Smooth muscle cell (in vitro differentiated cells): ENCODE measurements at regions not wholly inside any gene's neighbourhood (a gene's known extent, or its start where the extent isn't known, plus 50 kb on each side); places are given as distances from the start of the nearest gene placed in this dataset.

Experiments
- DNase-seq: peaks from one replicate; lab custom pipeline; 2025; ENCODE audit not compliant: unreplicated experiment; lab: John Stamatoyannopoulos, UW
- H2AFZ ChIP-seq: fragments of 200-600 bp; sonication (generic); 2 replicates; pipeline ENCODE4 v1.6.0; 2016; ENCODE audit warnings: antibody characterized with exemption, low read depth, mild to moderate bottlenecking
- H3F3A ChIP-seq: fragments of 200-600 bp; sonication (generic); 2 replicates; pipeline ENCODE4 v1.6.0; 2017; ENCODE audit warnings: antibody characterized with exemption, low read depth
- H3K27ac ChIP-seq: fragments of 200-600 bp; sonication (generic); 2 replicates; pipeline ENCODE4 v1.5.1; 2016; ENCODE audit warnings: low read depth, mild to moderate bottlenecking
- H3K27me3 ChIP-seq: fragments of 200-600 bp; sonication (generic); 2 replicates; pipeline ENCODE4 v1.6.1; 2016; ENCODE audit warnings: low read depth, mild to moderate bottlenecking
- H3K36me3 ChIP-seq: fragments of 200-600 bp; sonication (generic); 2 replicates; pipeline ENCODE4 v1.5.1; 2016; ENCODE audit warnings: low read depth
- H3K4me1 ChIP-seq: fragments of 200-600 bp; sonication (generic); 2 replicates; pipeline ENCODE4 v1.5.1; 2016; ENCODE audit warnings: low read depth
- H3K4me2 ChIP-seq: fragments of 200-600 bp; sonication (generic); 2 replicates; pipeline ENCODE4 v1.6.0; 2016; ENCODE audit warnings: mild to moderate bottlenecking
- H3K4me3 ChIP-seq: fragments of 200-600 bp; sonication (generic); 2 replicates; pipeline ENCODE4 v1.5.1; 2016; ENCODE audit warnings: mild to moderate bottlenecking
- H3K79me2 ChIP-seq: fragments of 200-600 bp; sonication (generic); 2 replicates; pipeline ENCODE4 v1.6.0; 2016; ENCODE audit warnings: low read depth, mild to moderate bottlenecking
- H3K9ac ChIP-seq: fragments of 200-600 bp; sonication (generic); 2 replicates; pipeline ENCODE4 v1.6.0; 2016; ENCODE audit warnings: low read depth
- H3K9me3 ChIP-seq: fragments of 200-600 bp; sonication (generic); replicated peaks from 2 replicates; pipeline ENCODE4 v1.5.1; 2016; ENCODE audit warnings: low read depth
- H4K20me1 ChIP-seq: fragments of 200-600 bp; sonication (generic); 2 replicates; pipeline ENCODE4 v1.6.0; 2016; ENCODE audit warnings: low read depth
- WGBS: methylation state at CpG from one replicate; pipeline ENCODE4 v1.1.7; 2016; ENCODE audit warnings: low lambda C conversion rate; 5-methylcytosine and 5-hydroxymethylcytosine counted together
- TF ChIP-seq, protein P1 (sequence below): fragments of 200-600 bp; sonication (generic); IDR thresholded peaks from 2 replicates; pipeline ENCODE4 v1.5.1; 2017; ENCODE audit warnings: borderline replicate concordance, mild to moderate bottlenecking, antibody characterized with exemption; ENCODE audit not compliant: insufficient read depth, poor library complexity, severe bottlenecking

DNA sequence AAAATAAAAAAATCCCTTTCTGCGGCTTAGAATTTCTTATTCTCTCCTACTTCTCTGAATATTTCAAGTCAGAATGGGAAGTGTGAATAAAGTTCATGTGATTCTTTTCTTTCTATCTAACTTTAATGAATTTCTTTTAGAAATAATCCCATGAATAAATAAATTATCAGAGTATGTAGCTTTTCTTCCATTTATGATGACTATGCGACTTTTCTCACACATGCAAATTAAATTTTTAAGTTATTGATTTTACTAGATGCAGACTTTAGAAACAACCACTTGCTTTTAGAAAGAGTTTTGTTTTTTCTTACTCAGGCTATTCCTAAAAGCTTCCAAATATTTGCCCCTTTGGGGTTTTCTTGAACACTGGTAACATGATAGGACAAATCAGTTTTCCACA is 477.7 kb upstream of the AGTR1 start:
- 94% methylated on average over 2 of the region's 2 CpGs for WGBS
- Histone ChIP-seq H3K27me3 (no peaks in the 10 kb centered on the region), H4K20me1 (no peaks in the 10 kb centered on the region), H3K79me2 (no peaks in the 10 kb centered on the region), H3K4me2 (no peak overlapping the region), H2AFZ (no peak overlapping the region), H3K27ac (no peak overlapping the region), H3F3A (no peaks in the 10 kb centered on the region), H3K9me3 (no peaks in the 10 kb centered on the region), H3K9ac (no peak overlapping the region), H3K4me1 (peaks cover 3% of the 10 kb centered on the region), H3K36me3 (no peaks in the 10 kb centered on the region), H3K4me3 (no peak overlapping the region)
- TF ChIP-seq, protein P1, sequence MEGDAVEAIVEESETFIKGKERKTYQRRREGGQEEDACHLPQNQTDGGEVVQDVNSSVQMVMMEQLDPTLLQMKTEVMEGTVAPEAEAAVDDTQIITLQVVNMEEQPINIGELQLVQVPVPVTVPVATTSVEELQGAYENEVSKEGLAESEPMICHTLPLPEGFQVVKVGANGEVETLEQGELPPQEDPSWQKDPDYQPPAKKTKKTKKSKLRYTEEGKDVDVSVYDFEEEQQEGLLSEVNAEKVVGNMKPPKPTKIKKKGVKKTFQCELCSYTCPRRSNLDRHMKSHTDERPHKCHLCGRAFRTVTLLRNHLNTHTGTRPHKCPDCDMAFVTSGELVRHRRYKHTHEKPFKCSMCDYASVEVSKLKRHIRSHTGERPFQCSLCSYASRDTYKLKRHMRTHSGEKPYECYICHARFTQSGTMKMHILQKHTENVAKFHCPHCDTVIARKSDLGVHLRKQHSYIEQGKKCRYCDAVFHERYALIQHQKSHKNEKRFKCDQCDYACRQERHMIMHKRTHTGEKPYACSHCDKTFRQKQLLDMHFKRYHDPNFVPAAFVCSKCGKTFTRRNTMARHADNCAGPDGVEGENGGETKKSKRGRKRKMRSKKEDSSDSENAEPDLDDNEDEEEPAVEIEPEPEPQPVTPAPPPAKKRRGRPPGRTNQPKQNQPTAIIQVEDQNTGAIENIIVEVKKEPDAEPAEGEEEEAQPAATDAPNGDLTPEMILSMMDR: no peak
- DNase-seq: no peak

DNA sequence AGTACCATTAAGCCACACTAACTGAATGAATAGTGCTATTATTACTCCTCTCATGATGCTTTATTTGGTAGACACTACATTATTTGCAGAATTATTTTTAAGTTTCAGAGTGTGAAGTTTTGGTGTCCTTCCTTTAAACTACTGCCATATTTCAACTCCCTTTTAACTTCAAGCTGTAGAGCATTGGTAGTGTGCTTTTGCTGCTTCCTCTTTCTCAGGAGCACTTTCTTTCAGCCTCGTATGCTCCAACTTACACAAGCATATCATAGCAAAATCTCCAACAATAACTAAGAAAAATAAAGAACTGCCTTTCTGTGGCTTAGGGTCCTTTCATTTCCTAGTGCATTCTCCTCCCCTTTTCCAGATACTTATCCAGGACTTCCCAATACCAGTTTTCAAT is 476.4 kb upstream of the AGTR1 start:
- 75% methylated on average over 1 of the region's 1 CpG for WGBS

DNA sequence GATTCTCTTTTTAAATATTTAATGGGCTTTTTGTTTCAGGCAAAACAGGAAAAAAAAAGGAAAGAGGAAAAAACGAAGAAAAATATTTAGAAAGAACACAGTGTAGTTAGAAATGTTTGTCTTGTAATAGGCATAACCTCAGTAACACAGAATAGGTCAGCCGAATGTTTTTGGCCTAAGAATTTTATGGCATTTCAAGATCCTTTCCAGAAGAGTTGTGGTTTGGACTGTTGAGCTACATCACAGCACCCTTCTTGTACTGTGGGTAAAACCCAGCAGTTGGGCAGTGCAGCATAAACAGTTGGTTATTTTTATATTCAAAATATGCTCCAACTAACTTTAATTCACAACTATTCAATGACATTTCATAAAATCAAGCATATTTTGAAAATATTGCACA is 474.4 kb upstream of the AGTR1 start:
- no peak overlapping the region for H3K27ac ChIP-seq
- no peak overlapping the region for H3K4me3 ChIP-seq
- peaks cover 3% of the 10 kb centered on the region for H3K4me1 ChIP-seq
- H3K79me2 ChIP-seq: no peaks in the 10 kb centered on the region
- H3K27me3 ChIP-seq: no peaks in the 10 kb centered on the region
- no peaks in the 10 kb centered on the region for H3K9me3 ChIP-seq
- H3F3A ChIP-seq: no peaks in the 10 kb centered on the region
- DNase-seq: no peak
- no peak overlapping the region for H2AFZ ChIP-seq
- no peak overlapping the region for H3K9ac ChIP-seq
- 42% methylated on average over 2 of the region's 2 CpGs for whole genome bisulfite sequencing
- H3K36me3 ChIP-seq: no peaks in the 10 kb centered on the region
- TF ChIP-seq, protein P1: no peak
- H4K20me1 ChIP-seq: no peaks in the 10 kb centered on the region
- no peak overlapping the region for H3K4me2 ChIP-seq

More for the DNA sequence above, 476.4 kb upstream of the AGTR1 start:
- Histone ChIP-seq H4K20me1 (no peaks in the 10 kb centered on the region), H3K27ac (no peak overlapping the region), H3K9ac (no peak overlapping the region), H3K79me2 (no peaks in the 10 kb centered on the region), H3K36me3 (no peaks in the 10 kb centered on the region), H3K4me2 (no peak overlapping the region), H3K4me1 (peaks cover 3% of the 10 kb centered on the region), H3F3A (no peaks in the 10 kb centered on the region), H3K4me3 (no peak overlapping the region), H3K9me3 (no peaks in the 10 kb centered on the region), H3K27me3 (no peaks in the 10 kb centered on the region), H2AFZ (no peak overlapping the region)
- TF ChIP-seq, protein P1: no peak
- DNase-seq: no peak

DNA sequence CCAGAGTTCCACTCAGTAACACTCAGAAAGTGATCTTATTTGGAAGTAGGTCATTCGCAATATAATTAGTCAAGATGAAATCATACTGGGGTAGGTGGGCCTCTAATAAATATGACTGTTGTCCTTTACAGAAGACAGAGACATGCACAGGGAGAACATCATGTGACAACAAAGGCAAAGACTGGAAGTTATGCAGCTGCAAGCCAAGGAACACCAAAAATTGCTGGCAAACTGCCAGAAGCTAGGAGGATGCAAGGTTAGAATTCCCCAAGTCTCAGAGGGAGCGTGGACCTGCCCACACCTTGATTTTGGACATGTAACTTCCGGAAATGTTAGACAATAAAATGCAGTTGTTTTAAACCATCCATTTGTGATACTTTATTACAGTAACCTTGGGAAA is 471.5 kb upstream of the AGTR1 start:
- Histone ChIP-seq H3K4me3 (no peak overlapping the region), H3K9ac (no peak overlapping the region), H3K36me3 (no peaks in the 10 kb centered on the region), H3K27ac (no peak overlapping the region), H3F3A (no peaks in the 10 kb centered on the region), H3K4me1 (peaks cover 3% of the 10 kb centered on the region), H2AFZ (no peak overlapping the region), H3K79me2 (no peaks in the 10 kb centered on the region), H3K9me3 (no peaks in the 10 kb centered on the region), H3K4me2 (no peak overlapping the region), H4K20me1 (no peaks in the 10 kb centered on the region), H3K27me3 (no peaks in the 10 kb centered on the region)
- WGBS: 94% methylated on average over 3 of the region's 3 CpGs
- no peak for DNase-seq
- TF ChIP-seq, protein P1: no peak
